IMR-90 (cell line): ENCODE measurements at regions not wholly inside any gene's neighbourhood (a gene's known extent, or its start where the extent isn't known, plus 50 kb on each side); places are given as distances from the start of the nearest gene placed in this dataset.

ENCODE experiments used
- ATAC-seq: fragments of 200-7000 bp; cut with Tn5 transposase; 2 replicates; pipeline ENCODE4 v1.9.1; 2020; ENCODE audit warnings: low read depth, mild to moderate bottlenecking, moderate library complexity
- BruUV-seq: library from RNA; stranded (reverse); fragments of 400-500 nt; replicated peaks from 2 replicates; lab custom pipeline; 2021; lab: Mats Ljungman, UMichigan
- CTCF ChIA-PET: fragments of 300-600 bp; formaldehyde crosslinking; extraction: SDS; loops from one replicate; lab custom pipeline; 2021; ENCODE audit warnings: antibody characterized with exemption; lab: Yijun Ruan, JAX
- POLR2A ChIA-PET: fragments of 300-600 bp; sonication (Branson Sonifier 250); formaldehyde crosslinking; loops from one replicate; lab custom pipeline; 2022; ENCODE audit warnings: antibody characterized with exemption; ENCODE audit not compliant: unreplicated experiment; lab: Charles Lee
- DNase-seq: peaks from one replicate; pipeline ENCODE4 v3.0.0; 2013
- H2AFZ ChIP-seq: replicated peaks from 2 replicates; pipeline ENCODE3; 2013; ENCODE audit warnings: low read length, mild to moderate bottlenecking; ENCODE audit not compliant: poor library complexity
- H2AK5ac ChIP-seq: 2 replicates; pipeline ENCODE4 v1.6.1; 2013; ENCODE audit warnings: low read depth, low read length, inconsistent platforms
- H2AK9ac ChIP-seq: replicated peaks from 2 replicates; pipeline ENCODE3; 2013; ENCODE audit warnings: mild to moderate bottlenecking, low read depth, low read length, moderate library complexity; ENCODE audit not compliant: poor library complexity
- H2BK120ac ChIP-seq: 2 replicates; pipeline ENCODE4 v1.6.1; 2013; ENCODE audit warnings: low read depth, low read length, inconsistent platforms
- H2BK15ac ChIP-seq: 3 replicates; pipeline ENCODE4 v1.6.1; 2013; ENCODE audit warnings: low read depth, low read length, inconsistent platforms
- H2BK20ac ChIP-seq: 2 replicates; pipeline ENCODE4 v1.6.1; 2013; ENCODE audit warnings: low read depth, mild to moderate bottlenecking, inconsistent platforms, low read length, moderate library complexity
- H2BK5ac ChIP-seq: 2 replicates; pipeline ENCODE4 v1.6.1; 2013; ENCODE audit warnings: mild to moderate bottlenecking, low read depth, low read length, inconsistent platforms; ENCODE audit not compliant: poor library complexity, severe bottlenecking
- H3K14ac ChIP-seq: replicated peaks from 2 replicates; pipeline ENCODE4 v1.6.1; 2013; ENCODE audit warnings: low read depth, low read length, inconsistent platforms
- H3K18ac ChIP-seq: 2 replicates; pipeline ENCODE4 v1.6.1; 2013; ENCODE audit warnings: low read depth, low read length, control low read depth
- H3K23ac ChIP-seq: 2 replicates; pipeline ENCODE4 v1.6.1; 2013; ENCODE audit warnings: low read depth, low read length, inconsistent platforms
- H3K27ac ChIP-seq: 2 replicates; pipeline ENCODE4 v1.5.1; 2013; ENCODE audit warnings: mild to moderate bottlenecking, control low read depth, low read length; ENCODE audit not compliant: insufficient read depth
- H3K27me3 ChIP-seq: 2 replicates; pipeline ENCODE4 v1.6.1; 2013; ENCODE audit warnings: low read length; ENCODE audit not compliant: control insufficient read depth, insufficient read depth
- H3K36me3 ChIP-seq: 2 replicates; pipeline ENCODE4 v1.6.1; 2013; ENCODE audit warnings: low read length, mixed read lengths; ENCODE audit not compliant: control insufficient read depth, insufficient read depth
- H3K4ac ChIP-seq: 2 replicates; pipeline ENCODE4 v1.6.1; 2013; ENCODE audit warnings: low read depth, low read length, inconsistent platforms
- H3K4me1 ChIP-seq: 2 replicates; pipeline ENCODE4 v1.6.1; 2013; ENCODE audit warnings: low read length, mixed read lengths; ENCODE audit not compliant: control insufficient read depth, insufficient read depth
- H3K4me2 ChIP-seq: 2 replicates; pipeline ENCODE4 v1.6.1; 2013; ENCODE audit warnings: low read depth, mild to moderate bottlenecking, control low read depth, low read length, moderate library complexity
- H3K4me3 ChIP-seq: 2 replicates; pipeline ENCODE4 v1.5.1; 2013; ENCODE audit warnings: low read depth, mild to moderate bottlenecking, control low read depth, low read length, moderate library complexity; ENCODE audit not compliant: insufficient read depth
- H3K56ac ChIP-seq: 2 replicates; pipeline ENCODE4 v1.6.1; 2013; ENCODE audit warnings: low read length, inconsistent platforms; ENCODE audit not compliant: insufficient read depth; ENCODE audit errors: extremely low read depth
- H3K79me1 ChIP-seq, 2 experiments: 2 replicates each; pipeline ENCODE4 v1.6.1; 2013; ENCODE audit warnings: low read length in 2 of 2, inconsistent platforms in 1 of 2, low read depth in 1 of 2
- H3K9ac ChIP-seq: 2 replicates; pipeline ENCODE4 v1.6.1; 2013; ENCODE audit warnings: low read depth, low read length, control low read depth
- H3K9me1 ChIP-seq: 2 replicates; pipeline ENCODE4 v1.6.1; 2013; ENCODE audit warnings: low read length, inconsistent platforms; ENCODE audit not compliant: insufficient read depth
- H3K9me3 ChIP-seq: 2 replicates; pipeline ENCODE4 v1.6.1; 2013; ENCODE audit warnings: low read length; ENCODE audit not compliant: control insufficient read depth, insufficient read depth
- H4K20me1 ChIP-seq: 2 replicates; pipeline ENCODE4 v1.6.1; 2013; ENCODE audit warnings: low read length, inconsistent platforms; ENCODE audit not compliant: insufficient read depth
- H4K5ac ChIP-seq: 2 replicates; pipeline ENCODE4 v1.6.1; 2013; ENCODE audit warnings: mild to moderate bottlenecking, low read depth, low read length, control low read depth
- H4K8ac ChIP-seq, 2 experiments: 2 replicates each; pipeline ENCODE4 v1.6.1; 2013; ENCODE audit warnings: low read depth in 2 of 2, low read length in 2 of 2, control low read depth in 1 of 2, inconsistent platforms in 1 of 2
- H4K91ac ChIP-seq: 2 replicates; pipeline ENCODE4 v1.6.1; 2013; ENCODE audit warnings: low read depth, low read length, inconsistent platforms; ENCODE audit not compliant: insufficient read depth
- BHLHE40 ChIP-seq: fragments of 150-350 bp; IDR thresholded peaks from 2 replicates; pipeline ENCODE4 v1.6.1; 2016; ENCODE audit warnings: mild to moderate bottlenecking, low read depth, low read length
- FOS ChIP-seq: fragments of 150-350 bp; IDR thresholded peaks from 2 replicates; pipeline ENCODE4 v1.6.1; 2016; ENCODE audit warnings: low read depth, low read length
- NFE2L2 ChIP-seq: fragments of 150-350 bp; IDR thresholded peaks from 2 replicates; pipeline ENCODE4 v1.6.1; 2016; ENCODE audit warnings: low read depth, mild to moderate bottlenecking, low read length
- RCOR1 ChIP-seq: IDR thresholded peaks from 2 replicates; pipeline ENCODE4 v1.6.1; 2012; ENCODE audit warnings: mild to moderate bottlenecking, low read length, improper control_type of control experiment; ENCODE audit not compliant: insufficient replicate concordance
- RFX5 ChIP-seq: IDR thresholded peaks from 2 replicates; pipeline ENCODE4 v1.8.0; 2012; ENCODE audit warnings: low read depth, mild to moderate bottlenecking, low read length, moderate library complexity
- WGBS, 2 experiments: methylation state at CpG; one replicate each; pipeline versions ENCODE4 v1.1.5 to v1.1.7; 2013; ENCODE audit warnings: missing lambda C conversion rate in 2 of 2; ENCODE audit not compliant: insufficient read length in 1 of 2; ENCODE audit errors: extremely low coverage in 2 of 2; 5-methylcytosine and 5-hydroxymethylcytosine counted together
- dilution Hi-C: fragments of 300-500 bp; cut with HindIII; formaldehyde crosslinking; loops from one replicate; pipeline ENCODE4 v1.14.3; 2018; ENCODE audit warnings: low sequenced_read_pairs; ENCODE audit not compliant: unreplicated experiment
- in situ Hi-C: fragments of 300-500 bp; cut with MboI; formaldehyde crosslinking; loops from 3 replicates; pipeline ENCODE4 v1.14.3; 2019; ENCODE audit warnings: low sequenced_read_pairs, inconsistent platforms, mixed read lengths
- intact Hi-C: fragments of 100-400 bp; cut with micrococcal nuclease; formaldehyde crosslinking; loops from 2 replicates; pipeline ENCODE4 v1.10.0; 2022

GRCh38 chr5:168039039-168039438 is 252.4 kb upstream of the WWC1 start:
- Histone ChIP-seq H4K20me1 (no peaks in the 10 kb centered on the region), H3K36me3 (no peaks in the 10 kb centered on the region), H3K4me1 (no peaks in the 10 kb centered on the region), H3K18ac (no peak overlapping the region), H4K5ac (no peak overlapping the region), H2BK15ac (no peak overlapping the region), H3K4me3 (no peak overlapping the region), H4K8ac (no peak overlapping the region), H3K27me3 (no peaks in the 10 kb centered on the region), H3K27ac (no peak overlapping the region), H3K9me1 (no peaks in the 10 kb centered on the region), H3K4me2 (no peak overlapping the region), H2AK9ac (no peak overlapping the region), H4K91ac (no peak overlapping the region), H2BK5ac (no peak overlapping the region), H3K14ac (no peak overlapping the region), H2BK20ac (no peak overlapping the region), H3K9me3 (no peaks in the 10 kb centered on the region), H3K56ac (no peak overlapping the region), H3K4ac (no peak overlapping the region), H3K23ac (no peak overlapping the region), H2AK5ac (no peak overlapping the region), H2BK120ac (no peak overlapping the region), H3K9ac (no peak overlapping the region), H2AFZ (no peak overlapping the region), H3K79me1 (no peaks in the 10 kb centered on the region)
- WGBS, 2 experiments, result 40% methylated on average over 1 of the region's 13 CpGs; no CpG with 5 or more reads in 1 of the 2 experiments
- DNase-seq, result no peak
- no peak for ATAC-seq
- dilution Hi-C loops, result no loop called here
- intact Hi-C loops, result no loop called here
- BruUV-seq, result no TSS peak
- POLR2A ChIA-PET, result no interaction called here
- TF ChIP-seq NFE2L2 (no peak), RFX5 (no peak), BHLHE40 (no peak), FOS (no peak), RCOR1 (no peak)
- in situ Hi-C loops, result no loop called here
- CTCF ChIA-PET, result interaction anchor here (0.6 kb wide), 1 partner anchor 21 kb away, joined by 3 read pairs; no protein-coding TSS in a partner anchor
